H1 (cell line): ENCODE measurements at regions not wholly inside any gene's neighbourhood (a gene's known extent, or its start where the extent isn't known, plus 50 kb on each side); places are given as distances from the start of the nearest gene placed in this dataset. TPM values are rescaled to one million over a fixed set of nuclear protein-coding genes. Genes with fewer than 3 reads are reported as not detected.

Experiments
- small RNA-seq: library from polyadenylated mRNA; stranded (forward); fragments of <200 nt; extraction: miRNeasy Mini kit (QIAGEN cat#:217004); gene quantifications from one replicate; pipeline ENCODE3, GENCODE V24; 2013; ENCODE audit not compliant: insufficient read depth

Small RNAs in the stretch of these regions (small RNA-seq; reads per million reads assigned to genes)
- not detected for gene AC091946.2
- not detected for gene AC140172.1
